IMR-90 (cell line): ENCODE measurements at regions not wholly inside any gene's neighbourhood (a gene's known extent, or its start where the extent isn't known, plus 50 kb on each side); places are given as distances from the start of the nearest gene placed in this dataset.

ENCODE experiments used
- ATAC-seq: fragments of 200-7000 bp; cut with Tn5 transposase; 2 replicates; pipeline ENCODE4 v1.9.1; 2020; ENCODE audit warnings: low read depth, mild to moderate bottlenecking, moderate library complexity
- BruUV-seq: library from RNA; stranded (reverse); fragments of 400-500 nt; replicated peaks from 2 replicates; lab custom pipeline; 2021; lab: Mats Ljungman, UMichigan
- CTCF ChIA-PET: fragments of 300-600 bp; formaldehyde crosslinking; extraction: SDS; loops from one replicate; lab custom pipeline; 2021; ENCODE audit warnings: antibody characterized with exemption; lab: Yijun Ruan, JAX
- POLR2A ChIA-PET: fragments of 300-600 bp; sonication (Branson Sonifier 250); formaldehyde crosslinking; loops from one replicate; lab custom pipeline; 2022; ENCODE audit warnings: antibody characterized with exemption; ENCODE audit not compliant: unreplicated experiment; lab: Charles Lee
- DNase-seq: peaks from one replicate; pipeline ENCODE4 v3.0.0; 2013
- H2AFZ ChIP-seq: replicated peaks from 2 replicates; pipeline ENCODE3; 2013; ENCODE audit warnings: low read length, mild to moderate bottlenecking; ENCODE audit not compliant: poor library complexity
- H2AK5ac ChIP-seq: 2 replicates; pipeline ENCODE4 v1.6.1; 2013; ENCODE audit warnings: low read depth, low read length, inconsistent platforms
- H2AK9ac ChIP-seq: replicated peaks from 2 replicates; pipeline ENCODE3; 2013; ENCODE audit warnings: mild to moderate bottlenecking, low read depth, low read length, moderate library complexity; ENCODE audit not compliant: poor library complexity
- H2BK120ac ChIP-seq: 2 replicates; pipeline ENCODE4 v1.6.1; 2013; ENCODE audit warnings: low read depth, low read length, inconsistent platforms
- H2BK15ac ChIP-seq: 3 replicates; pipeline ENCODE4 v1.6.1; 2013; ENCODE audit warnings: low read depth, low read length, inconsistent platforms
- H2BK20ac ChIP-seq: 2 replicates; pipeline ENCODE4 v1.6.1; 2013; ENCODE audit warnings: low read depth, mild to moderate bottlenecking, inconsistent platforms, low read length, moderate library complexity
- H2BK5ac ChIP-seq: 2 replicates; pipeline ENCODE4 v1.6.1; 2013; ENCODE audit warnings: mild to moderate bottlenecking, low read depth, low read length, inconsistent platforms; ENCODE audit not compliant: poor library complexity, severe bottlenecking
- H3K14ac ChIP-seq: replicated peaks from 2 replicates; pipeline ENCODE4 v1.6.1; 2013; ENCODE audit warnings: low read depth, low read length, inconsistent platforms
- H3K18ac ChIP-seq: 2 replicates; pipeline ENCODE4 v1.6.1; 2013; ENCODE audit warnings: low read depth, low read length, control low read depth
- H3K23ac ChIP-seq: 2 replicates; pipeline ENCODE4 v1.6.1; 2013; ENCODE audit warnings: low read depth, low read length, inconsistent platforms
- H3K27ac ChIP-seq: 2 replicates; pipeline ENCODE4 v1.5.1; 2013; ENCODE audit warnings: mild to moderate bottlenecking, control low read depth, low read length; ENCODE audit not compliant: insufficient read depth
- H3K27me3 ChIP-seq: 2 replicates; pipeline ENCODE4 v1.6.1; 2013; ENCODE audit warnings: low read length; ENCODE audit not compliant: control insufficient read depth, insufficient read depth
- H3K36me3 ChIP-seq: 2 replicates; pipeline ENCODE4 v1.6.1; 2013; ENCODE audit warnings: low read length, mixed read lengths; ENCODE audit not compliant: control insufficient read depth, insufficient read depth
- H3K4ac ChIP-seq: 2 replicates; pipeline ENCODE4 v1.6.1; 2013; ENCODE audit warnings: low read depth, low read length, inconsistent platforms
- H3K4me1 ChIP-seq: 2 replicates; pipeline ENCODE4 v1.6.1; 2013; ENCODE audit warnings: low read length, mixed read lengths; ENCODE audit not compliant: control insufficient read depth, insufficient read depth
- H3K4me2 ChIP-seq: 2 replicates; pipeline ENCODE4 v1.6.1; 2013; ENCODE audit warnings: low read depth, mild to moderate bottlenecking, control low read depth, low read length, moderate library complexity
- H3K4me3 ChIP-seq: 2 replicates; pipeline ENCODE4 v1.5.1; 2013; ENCODE audit warnings: low read depth, mild to moderate bottlenecking, control low read depth, low read length, moderate library complexity; ENCODE audit not compliant: insufficient read depth
- H3K56ac ChIP-seq: 2 replicates; pipeline ENCODE4 v1.6.1; 2013; ENCODE audit warnings: low read length, inconsistent platforms; ENCODE audit not compliant: insufficient read depth; ENCODE audit errors: extremely low read depth
- H3K79me1 ChIP-seq, 2 experiments: 2 replicates each; pipeline ENCODE4 v1.6.1; 2013; ENCODE audit warnings: low read length in 2 of 2, inconsistent platforms in 1 of 2, low read depth in 1 of 2
- H3K9ac ChIP-seq: 2 replicates; pipeline ENCODE4 v1.6.1; 2013; ENCODE audit warnings: low read depth, low read length, control low read depth
- H3K9me1 ChIP-seq: 2 replicates; pipeline ENCODE4 v1.6.1; 2013; ENCODE audit warnings: low read length, inconsistent platforms; ENCODE audit not compliant: insufficient read depth
- H3K9me3 ChIP-seq: 2 replicates; pipeline ENCODE4 v1.6.1; 2013; ENCODE audit warnings: low read length; ENCODE audit not compliant: control insufficient read depth, insufficient read depth
- H4K20me1 ChIP-seq: 2 replicates; pipeline ENCODE4 v1.6.1; 2013; ENCODE audit warnings: low read length, inconsistent platforms; ENCODE audit not compliant: insufficient read depth
- H4K5ac ChIP-seq: 2 replicates; pipeline ENCODE4 v1.6.1; 2013; ENCODE audit warnings: mild to moderate bottlenecking, low read depth, low read length, control low read depth
- H4K8ac ChIP-seq, 2 experiments: 2 replicates each; pipeline ENCODE4 v1.6.1; 2013; ENCODE audit warnings: low read depth in 2 of 2, low read length in 2 of 2, control low read depth in 1 of 2, inconsistent platforms in 1 of 2
- H4K91ac ChIP-seq: 2 replicates; pipeline ENCODE4 v1.6.1; 2013; ENCODE audit warnings: low read depth, low read length, inconsistent platforms; ENCODE audit not compliant: insufficient read depth
- BHLHE40 ChIP-seq: fragments of 150-350 bp; IDR thresholded peaks from 2 replicates; pipeline ENCODE4 v1.6.1; 2016; ENCODE audit warnings: mild to moderate bottlenecking, low read depth, low read length
- CEBPB ChIP-seq: IDR thresholded peaks from 2 replicates; pipeline ENCODE4 v1.6.1; 2012; ENCODE audit warnings: low read depth, low read length, improper control_type of control experiment
- CHD1 ChIP-seq: IDR thresholded peaks from 2 replicates; pipeline ENCODE4 v1.6.1; 2012; ENCODE audit warnings: low read depth, low read length, improper control_type of control experiment
- FOS ChIP-seq: fragments of 150-350 bp; IDR thresholded peaks from 2 replicates; pipeline ENCODE4 v1.6.1; 2016; ENCODE audit warnings: low read depth, low read length
- MAFK ChIP-seq: IDR thresholded peaks from 2 replicates; pipeline ENCODE4 v1.6.1; 2012; ENCODE audit warnings: low read depth, low read length, improper control_type of control experiment
- MAZ ChIP-seq: IDR thresholded peaks from 2 replicates; pipeline ENCODE4 v1.6.1; 2012; ENCODE audit warnings: low read depth, mild to moderate bottlenecking, low read length, improper control_type of control experiment, moderate library complexity, borderline replicate concordance
- MXI1 ChIP-seq: IDR thresholded peaks from 2 replicates; pipeline ENCODE4 v1.6.1; 2012; ENCODE audit warnings: low read depth, mild to moderate bottlenecking, low read length, moderate library complexity, borderline replicate concordance
- NFE2L2 ChIP-seq: fragments of 150-350 bp; IDR thresholded peaks from 2 replicates; pipeline ENCODE4 v1.6.1; 2016; ENCODE audit warnings: low read depth, mild to moderate bottlenecking, low read length
- POLR2A ChIP-seq: IDR thresholded peaks from 2 replicates; pipeline ENCODE4 v1.6.1; 2012; ENCODE audit warnings: mild to moderate bottlenecking, low read depth, low read length
- RAD21 ChIP-seq: IDR thresholded peaks from 2 replicates; pipeline ENCODE4 v1.6.1; 2012; ENCODE audit warnings: low read length, improper control_type of control experiment
- RCOR1 ChIP-seq: IDR thresholded peaks from 2 replicates; pipeline ENCODE4 v1.6.1; 2012; ENCODE audit warnings: mild to moderate bottlenecking, low read length, improper control_type of control experiment; ENCODE audit not compliant: insufficient replicate concordance
- RFX5 ChIP-seq: IDR thresholded peaks from 2 replicates; pipeline ENCODE4 v1.8.0; 2012; ENCODE audit warnings: low read depth, mild to moderate bottlenecking, low read length, moderate library complexity
- SMC3 ChIP-seq: fragments of 150-350 bp; IDR thresholded peaks from 2 replicates; pipeline ENCODE4 v1.6.1; 2016; ENCODE audit warnings: low read depth, mild to moderate bottlenecking, antibody characterized with exemption, low read length, moderate library complexity
- dilution Hi-C: fragments of 300-500 bp; cut with HindIII; formaldehyde crosslinking; loops from one replicate; pipeline ENCODE4 v1.14.3; 2018; ENCODE audit warnings: low sequenced_read_pairs; ENCODE audit not compliant: unreplicated experiment
- in situ Hi-C: fragments of 300-500 bp; cut with MboI; formaldehyde crosslinking; loops from 3 replicates; pipeline ENCODE4 v1.14.3; 2019; ENCODE audit warnings: low sequenced_read_pairs, inconsistent platforms, mixed read lengths
- intact Hi-C: fragments of 100-400 bp; cut with micrococcal nuclease; formaldehyde crosslinking; loops from 2 replicates; pipeline ENCODE4 v1.10.0; 2022
- TF ChIP-seq, protein P1 (sequence below): fragments of 150-350 bp; IDR thresholded peaks from 2 replicates; pipeline ENCODE4 v1.6.1; 2016; ENCODE audit warnings: low read depth, mild to moderate bottlenecking, low read length, moderate library complexity, borderline replicate concordance
- TF ChIP-seq, protein P2 (sequence below): conservative IDR thresholded peaks from 2 replicates; pipeline ENCODE4 v1.5.1; 2012; ENCODE audit warnings: mild to moderate bottlenecking, low read depth, low read length, improper control_type of control experiment
- TF ChIP-seq, protein P3 (sequence below): fragments of 150-350 bp; IDR thresholded peaks from 2 replicates; pipeline ENCODE4 v1.6.1; 2017; ENCODE audit warnings: mild to moderate bottlenecking, antibody characterized with exemption, low read length, low read depth

DNA sequence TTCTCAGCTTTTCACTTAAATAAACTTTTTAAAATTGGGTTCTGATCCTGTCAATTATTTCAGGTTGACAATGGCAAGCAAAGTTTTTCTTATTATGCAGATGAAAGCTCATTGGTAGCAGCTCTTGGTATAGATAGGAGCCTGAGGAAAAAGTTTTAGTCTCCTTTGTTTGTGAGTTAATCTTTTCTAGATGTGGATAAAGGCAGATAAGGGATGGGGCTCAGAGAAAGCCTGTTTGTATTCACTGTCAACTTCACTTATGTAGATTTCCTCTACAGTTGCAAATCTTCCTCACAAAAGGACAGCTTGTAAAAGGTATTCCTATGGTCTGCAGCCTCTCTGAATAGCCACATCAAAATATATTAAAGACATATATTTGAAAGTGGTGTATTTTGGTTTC, 224.5 kb upstream of the SPOPL start:
- H2AK9ac ChIP-seq = no peak overlapping the region
- no peaks in the 10 kb centered on the region for H3K9me3 ChIP-seq
- intact Hi-C loops = loop anchor here (10.0 kb wide), 1 partner anchor 312 kb away; the partner anchor contains the start of gene HNMT
- H3K18ac ChIP-seq = no peak overlapping the region; the same call in 1 of the 2 replicates
- no peak overlapping the region for H4K8ac ChIP-seq
- H2AFZ ChIP-seq = no peak overlapping the region
- H3K79me1 ChIP-seq = peaks cover 0 to 3% of the 10 kb centered on the region in 2 experiments; a peak in 1 of 4 replicates
- peaks cover 4% of the 10 kb centered on the region for H3K9me1 ChIP-seq
- H2BK5ac ChIP-seq = no peak overlapping the region
- no peak overlapping the region for H3K4ac ChIP-seq
- H3K27ac ChIP-seq = no peak overlapping the region
- CTCF ChIA-PET = interaction anchor here (0.8 kb wide), 1 partner anchor 326 kb away, joined by 3 read pairs; no protein-coding TSS in a partner anchor
- no peak overlapping the region for H4K91ac ChIP-seq
- dilution Hi-C loops = no loop called here
- no peak for ATAC-seq
- peaks cover 13% of the 10 kb centered on the region for H3K4me1 ChIP-seq
- POLR2A ChIA-PET = no interaction called here
- H4K5ac ChIP-seq = no peak overlapping the region
- H2BK20ac ChIP-seq = no peak overlapping the region
- in situ Hi-C loops = loop anchor here (10.0 kb wide), 1 partner anchor 322 kb away; no protein-coding TSS in a partner anchor
- no peak overlapping the region for H2BK120ac ChIP-seq
- H3K56ac ChIP-seq = no peak overlapping the region
- H3K36me3 ChIP-seq = no peaks in the 10 kb centered on the region
- no peak for DNase-seq
- H3K23ac ChIP-seq = no peak overlapping the region
- BruUV-seq = no TSS peak
- no peak overlapping the region for H3K9ac ChIP-seq
- H3K14ac ChIP-seq = no peak overlapping the region
- H3K4me3 ChIP-seq = no peak overlapping the region
- H4K20me1 ChIP-seq = no peaks in the 10 kb centered on the region
- no peaks in the 10 kb centered on the region for H3K27me3 ChIP-seq
- H2AK5ac ChIP-seq = no peak overlapping the region
- no peak overlapping the region for H2BK15ac ChIP-seq
- no peak overlapping the region for H3K4me2 ChIP-seq
- TF ChIP-seq CEBPB (no peak), MAFK (no peak), CHD1 (no peak), RAD21 (no peak), BHLHE40 (no peak), SMC3 (no peak), RFX5 (no peak), FOS (no peak), NFE2L2 (no peak), MAZ (no peak), RCOR1 (no peak), POLR2A (no peak), MXI1 (no peak)
- TF ChIP-seq, protein P1, sequence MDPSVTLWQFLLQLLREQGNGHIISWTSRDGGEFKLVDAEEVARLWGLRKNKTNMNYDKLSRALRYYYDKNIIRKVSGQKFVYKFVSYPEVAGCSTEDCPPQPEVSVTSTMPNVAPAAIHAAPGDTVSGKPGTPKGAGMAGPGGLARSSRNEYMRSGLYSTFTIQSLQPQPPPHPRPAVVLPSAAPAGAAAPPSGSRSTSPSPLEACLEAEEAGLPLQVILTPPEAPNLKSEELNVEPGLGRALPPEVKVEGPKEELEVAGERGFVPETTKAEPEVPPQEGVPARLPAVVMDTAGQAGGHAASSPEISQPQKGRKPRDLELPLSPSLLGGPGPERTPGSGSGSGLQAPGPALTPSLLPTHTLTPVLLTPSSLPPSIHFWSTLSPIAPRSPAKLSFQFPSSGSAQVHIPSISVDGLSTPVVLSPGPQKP = no peak
- TF ChIP-seq, protein P2, sequence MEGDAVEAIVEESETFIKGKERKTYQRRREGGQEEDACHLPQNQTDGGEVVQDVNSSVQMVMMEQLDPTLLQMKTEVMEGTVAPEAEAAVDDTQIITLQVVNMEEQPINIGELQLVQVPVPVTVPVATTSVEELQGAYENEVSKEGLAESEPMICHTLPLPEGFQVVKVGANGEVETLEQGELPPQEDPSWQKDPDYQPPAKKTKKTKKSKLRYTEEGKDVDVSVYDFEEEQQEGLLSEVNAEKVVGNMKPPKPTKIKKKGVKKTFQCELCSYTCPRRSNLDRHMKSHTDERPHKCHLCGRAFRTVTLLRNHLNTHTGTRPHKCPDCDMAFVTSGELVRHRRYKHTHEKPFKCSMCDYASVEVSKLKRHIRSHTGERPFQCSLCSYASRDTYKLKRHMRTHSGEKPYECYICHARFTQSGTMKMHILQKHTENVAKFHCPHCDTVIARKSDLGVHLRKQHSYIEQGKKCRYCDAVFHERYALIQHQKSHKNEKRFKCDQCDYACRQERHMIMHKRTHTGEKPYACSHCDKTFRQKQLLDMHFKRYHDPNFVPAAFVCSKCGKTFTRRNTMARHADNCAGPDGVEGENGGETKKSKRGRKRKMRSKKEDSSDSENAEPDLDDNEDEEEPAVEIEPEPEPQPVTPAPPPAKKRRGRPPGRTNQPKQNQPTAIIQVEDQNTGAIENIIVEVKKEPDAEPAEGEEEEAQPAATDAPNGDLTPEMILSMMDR = no peak
- TF ChIP-seq, protein P3, sequence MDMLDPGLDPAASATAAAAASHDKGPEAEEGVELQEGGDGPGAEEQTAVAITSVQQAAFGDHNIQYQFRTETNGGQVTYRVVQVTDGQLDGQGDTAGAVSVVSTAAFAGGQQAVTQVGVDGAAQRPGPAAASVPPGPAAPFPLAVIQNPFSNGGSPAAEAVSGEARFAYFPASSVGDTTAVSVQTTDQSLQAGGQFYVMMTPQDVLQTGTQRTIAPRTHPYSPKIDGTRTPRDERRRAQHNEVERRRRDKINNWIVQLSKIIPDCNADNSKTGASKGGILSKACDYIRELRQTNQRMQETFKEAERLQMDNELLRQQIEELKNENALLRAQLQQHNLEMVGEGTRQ = no peak
